NOMO-1 treated with dmso at 0.1 percent for 144 hours (cell line): ENCODE measurements at regions not wholly inside any gene's neighbourhood (a gene's known extent, or its start where the extent isn't known, plus 50 kb on each side); places are given as distances from the start of the nearest gene placed in this dataset.
"Not testable (repeated sequence)": the region's sequence is repeated elsewhere in the genome, so short reads cannot be mapped to it uniquely, and the experiment has no call there.

Experiments used
- DNase-seq: peaks from one replicate; lab custom pipeline; 2025; ENCODE audit not compliant: unreplicated experiment; lab: John Stamatoyannopoulos, UW

DNA sequence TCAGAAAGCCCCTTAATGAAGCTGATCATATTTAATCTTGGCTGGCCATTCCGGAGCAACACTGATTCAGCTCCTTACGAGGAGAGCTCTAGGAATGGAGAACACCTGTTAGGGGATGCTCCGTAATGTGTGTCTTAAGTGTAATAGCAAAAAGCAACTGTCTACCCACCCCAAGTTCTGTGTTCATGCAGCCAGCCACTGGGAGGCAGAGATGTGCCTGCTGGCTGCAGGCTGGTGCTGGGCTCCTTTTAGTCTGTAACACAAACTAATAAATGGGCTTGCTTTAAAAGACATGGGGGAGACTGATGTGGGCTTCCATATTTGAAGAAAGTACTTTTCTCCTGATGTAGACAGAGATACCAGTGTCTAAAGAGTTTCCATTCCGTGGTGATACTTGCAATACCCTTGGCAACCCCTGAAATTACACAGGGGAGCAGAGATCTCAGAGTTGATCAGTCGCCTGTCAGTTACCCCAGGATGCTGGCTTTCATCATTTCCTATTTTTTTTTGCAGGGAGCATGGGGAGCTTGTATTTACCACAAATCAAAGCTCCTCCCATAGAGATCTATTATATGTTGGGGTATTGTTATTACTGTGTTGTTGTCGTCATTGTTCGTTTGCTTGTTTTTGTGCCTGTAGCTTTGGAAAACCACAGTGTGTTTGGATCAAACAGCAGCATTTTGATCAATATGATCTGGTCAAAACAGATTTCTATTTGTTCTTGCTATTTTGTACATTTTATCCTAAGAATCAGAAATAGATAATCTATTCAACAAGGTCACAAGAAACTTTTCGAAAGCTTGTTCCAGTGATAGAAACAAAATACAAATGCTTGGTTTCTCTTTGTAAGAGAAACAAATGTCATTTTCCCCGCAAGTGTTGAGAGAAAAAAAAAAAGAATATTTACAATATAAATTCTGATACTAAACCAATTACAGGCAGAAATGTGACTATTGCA lies 65.8 kb downstream of the MTX3 start:
- no peak for DNase-seq

- no peak for DNase-seq
These were observed 67.6 kb downstream of the MTX3 start for GRCh38 chr5:79923431-79923830.

DNA sequence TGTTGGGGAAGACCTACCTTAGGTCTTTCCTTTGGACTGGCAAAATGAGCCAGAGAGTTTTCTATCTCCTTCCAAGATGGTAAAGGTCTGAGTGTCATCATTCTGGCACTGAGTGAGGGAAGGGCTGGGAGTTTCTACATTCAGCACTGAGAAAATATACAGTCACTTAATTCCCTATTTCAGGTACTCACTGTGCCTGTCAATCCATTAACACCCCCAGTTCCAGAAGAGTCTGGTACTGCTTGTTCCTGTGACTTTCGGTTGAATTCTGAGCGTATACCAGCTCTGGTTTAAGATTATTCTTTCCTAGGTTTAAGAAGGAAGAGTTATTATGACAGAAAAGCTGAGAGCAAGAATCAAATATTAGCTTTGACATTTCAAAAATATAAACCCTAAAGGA lies 68.4 kb downstream of the MTX3 start:
- DNase-seq: no peak

- not testable (repeated sequence) for DNase-seq
These were observed 83.6 kb downstream of the MTX3 start for GRCh38 chr5:79907452-79907851.

- DNase-seq: not testable (repeated sequence)
These were observed 88.5 kb downstream of the MTX3 start for GRCh38 chr5:79902571-79902970.

- no peak for DNase-seq
These were observed 89.4 kb downstream of the MTX3 start for GRCh38 chr5:79901631-79902030.

DNA sequence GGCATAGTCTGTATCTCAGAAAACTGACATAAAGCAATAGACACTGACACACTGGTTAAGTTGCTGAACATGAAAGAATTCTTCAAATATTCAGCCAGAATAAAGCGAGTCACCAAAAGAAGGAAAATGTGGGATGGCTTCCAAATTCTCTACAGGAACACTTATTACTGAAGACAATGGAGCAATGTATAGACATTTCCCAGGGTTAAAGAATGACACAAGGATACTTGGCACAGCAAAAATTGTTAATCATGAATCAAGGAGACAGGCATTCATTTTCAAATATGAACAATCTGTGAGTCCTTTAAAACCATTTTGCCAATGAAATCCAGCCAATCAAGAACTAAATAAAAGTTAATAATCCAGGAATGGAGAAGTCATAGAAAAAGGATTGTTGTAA lies 92.5 kb downstream of the MTX3 start:
- no peak for DNase-seq

DNA sequence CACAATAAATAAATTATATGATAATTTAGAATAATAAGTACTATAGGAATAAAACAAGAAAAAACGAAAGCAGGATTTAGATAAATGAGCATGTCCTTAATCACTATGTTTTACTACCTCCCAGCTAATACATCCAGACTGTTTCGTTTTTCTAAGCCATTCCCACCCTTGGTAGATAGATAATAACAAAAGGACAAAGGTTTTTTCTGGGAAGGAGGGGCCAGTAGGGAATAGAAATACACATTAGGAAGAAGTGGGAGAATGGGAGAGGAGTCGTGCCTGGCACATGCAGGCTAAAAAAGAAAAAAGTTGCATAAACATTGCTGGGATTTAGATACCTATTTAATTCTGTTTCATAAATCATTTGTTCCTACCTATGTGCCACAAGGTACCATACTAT lies 97.1 kb downstream of the MTX3 start:
- DNase-seq: no peak

GRCh38 chr5:79893485-79893884 lies 97.6 kb downstream of the MTX3 start:
- DNase-seq: no peak

GRCh38 chr5:79890930-79891249 lies 100.2 kb downstream of the MTX3 start:
- no peak for DNase-seq

DNA sequence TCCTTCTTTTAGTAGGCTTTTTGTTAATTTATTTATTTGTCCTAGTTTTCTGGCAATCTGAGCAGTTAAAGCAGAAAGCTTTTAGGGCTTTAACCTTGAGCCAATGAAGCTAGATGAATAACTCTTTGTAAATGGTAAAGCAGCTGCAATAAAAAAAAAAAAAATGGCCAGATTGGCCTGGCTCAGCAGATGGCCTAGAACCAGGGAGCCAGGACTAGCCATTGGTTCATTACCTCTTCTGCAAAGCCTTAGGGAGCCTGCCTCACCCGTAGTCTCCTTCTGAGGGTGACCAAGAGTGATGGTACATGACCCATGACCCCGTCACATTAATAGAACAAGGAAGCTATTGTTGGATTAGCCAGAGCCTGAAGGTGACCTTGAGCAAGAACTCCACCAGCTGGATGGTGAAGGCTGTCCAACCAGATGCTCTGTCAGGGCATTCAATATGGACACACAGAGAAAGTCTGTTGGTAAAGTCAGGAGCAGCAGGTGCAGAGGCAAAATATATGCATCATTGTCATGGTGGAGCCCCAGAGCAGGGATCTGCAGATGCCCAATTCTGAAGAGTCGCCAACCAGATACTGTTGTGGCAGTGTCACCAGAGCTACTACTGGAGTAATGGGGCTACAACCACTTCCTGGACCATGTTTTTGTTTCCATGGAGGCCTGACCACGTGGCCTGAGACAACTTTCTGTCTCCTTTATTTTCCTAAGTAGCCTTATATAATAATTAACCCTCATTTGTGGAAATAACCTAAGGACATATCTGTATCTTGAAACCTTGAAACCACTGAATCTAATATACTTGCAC lies 100.7 kb downstream of the MTX3 start:
- no peak for DNase-seq

DNA sequence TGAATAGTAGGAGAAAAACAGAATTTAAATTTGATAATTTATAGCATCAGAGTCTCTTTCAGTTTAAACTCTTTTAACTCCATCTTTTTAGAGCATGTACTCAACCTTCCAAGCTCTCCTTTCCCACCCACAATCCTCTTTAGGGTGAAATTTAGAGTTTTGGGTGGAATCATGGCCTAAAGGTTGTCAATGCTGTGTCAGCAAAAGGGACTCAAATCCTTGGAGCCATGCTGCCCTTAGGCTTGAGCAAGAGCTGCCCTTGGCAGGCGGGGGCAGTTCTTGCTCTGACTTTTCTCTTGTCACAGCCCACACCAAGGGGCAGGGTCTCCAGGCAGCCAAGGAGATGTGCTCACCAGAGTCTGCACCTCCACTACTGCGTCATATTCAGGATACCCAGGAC lies 102.4 kb downstream of the MTX3 start:
- no peak for DNase-seq

DNA sequence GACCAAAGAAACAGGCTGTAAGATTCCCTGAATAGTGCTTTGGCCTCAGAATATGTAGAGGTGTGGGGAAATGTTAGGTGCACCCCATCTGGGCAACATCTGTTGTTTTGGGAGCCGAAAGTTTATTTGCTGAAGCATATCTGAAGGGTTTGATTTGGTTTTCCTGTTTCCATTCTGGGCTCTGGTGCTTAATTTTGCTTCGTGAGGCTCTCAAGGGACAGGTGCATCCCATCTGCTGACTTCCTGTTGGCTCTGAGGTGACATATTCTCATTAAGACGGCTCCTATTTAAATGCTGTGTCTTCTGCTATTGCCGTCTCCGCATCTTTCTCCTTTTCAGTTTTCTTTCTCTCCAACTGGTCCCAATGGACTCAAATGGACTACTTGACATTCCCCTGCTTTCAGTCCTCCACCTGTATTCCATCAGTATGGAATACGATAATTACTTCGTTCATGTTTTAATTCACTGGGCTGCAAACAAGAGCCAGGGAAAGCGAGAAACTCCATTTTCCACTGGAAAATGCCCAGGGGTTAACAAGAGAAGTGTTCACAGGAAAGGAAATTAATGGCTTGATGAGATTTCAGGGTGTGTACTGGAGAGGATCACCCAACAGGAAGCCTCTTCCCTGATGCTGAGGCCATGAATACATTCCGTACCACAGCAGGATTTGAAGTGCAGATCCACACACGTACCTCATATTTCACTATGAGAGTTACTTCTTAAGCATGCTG lies 104.0 kb downstream of the MTX3 start:
- DNase-seq: no peak

- DNase-seq: no peak
These were observed 104.6 kb downstream of the MTX3 start for GRCh38 chr5:79886456-79886855.

DNA sequence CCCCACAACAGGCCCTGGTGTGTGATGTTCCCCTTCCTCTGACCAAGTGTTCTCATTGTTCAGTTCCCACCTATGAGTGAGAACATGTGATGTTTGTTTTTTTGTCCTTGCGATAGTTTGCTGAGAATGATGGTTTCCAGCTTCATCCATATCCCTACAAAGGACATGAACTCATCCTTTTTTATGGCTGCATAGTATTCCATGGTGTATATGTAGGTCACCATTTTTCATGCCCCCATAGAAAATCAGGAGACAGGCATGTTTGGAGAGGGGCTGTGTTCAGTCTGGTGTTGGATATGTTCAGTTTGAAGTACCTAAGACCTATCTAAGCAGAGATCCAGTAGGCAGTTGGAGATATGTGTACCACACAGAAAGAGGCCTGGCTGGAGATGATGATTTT lies 111.2 kb downstream of the MTX3 start:
- not testable (repeated sequence) for DNase-seq

GRCh38 chr5:79878721-79879336 lies 112.2 kb downstream of the MTX3 start:
- no peak for DNase-seq

- DNase-seq: no peak
These were observed 112.9 kb downstream of the MTX3 start for GRCh38 chr5:79878136-79878679.

GRCh38 chr5:79876456-79876855 lies 114.6 kb downstream of the MTX3 start:
- DNase-seq: no peak

GRCh38 chr5:79875230-79875629 lies 115.8 kb downstream of the MTX3 start:
- DNase-seq: no peak

GRCh38 chr5:79873187-79873586 lies 117.9 kb downstream of the MTX3 start:
- DNase-seq: no peak

GRCh38 chr5:79872291-79872690 lies 118.8 kb downstream of the MTX3 start:
- no peak for DNase-seq
